Testis (tissue), 2 donors: ENCODE measurements at regions not wholly inside any gene's neighbourhood (a gene's known extent, or its start where the extent isn't known, plus 50 kb on each side); places are given as distances from the start of the nearest gene placed in this dataset.

ENCODE experiments used
- CTCF ChIP-seq, 3 experiments: fragments of 450-650 bp in 2 of 3; fragments of 200-600 bp in 1 of 3; sonication (generic) in 1 of 3; IDR thresholded peaks; one replicate each; pipeline ENCODE4 v1.5.1; 2016 to 2019; ENCODE audit warnings: antibody characterized with exemption in 3 of 3, mild to moderate bottlenecking in 2 of 3, moderate library complexity in 1 of 3
- POLR2A ChIP-seq: fragments of 450-650 bp; IDR thresholded peaks from one replicate; pipeline ENCODE4 v1.6.1; 2017; ENCODE audit warnings: antibody characterized with exemption, mild to moderate bottlenecking, moderate library complexity

DNA sequence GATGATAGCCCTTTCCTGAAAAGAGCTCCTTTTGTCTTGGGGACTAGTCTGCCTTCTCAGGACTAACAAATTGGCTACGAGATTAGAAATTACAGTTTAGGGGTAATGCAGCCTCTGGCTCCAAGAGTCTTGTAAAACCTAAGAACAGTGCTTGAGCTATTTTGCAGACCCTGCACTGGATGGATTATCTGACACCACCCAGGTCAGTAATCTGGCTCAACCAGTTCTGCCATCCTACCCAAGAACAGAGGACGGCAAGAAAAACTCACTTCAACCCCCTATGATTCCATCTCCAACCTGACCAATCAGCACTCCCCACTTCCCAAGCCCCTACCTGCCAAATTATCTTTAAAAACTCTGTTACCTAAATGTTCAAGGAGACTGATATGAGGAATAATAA, 225.1 kb downstream of the FAM47A start:
- no peak for TF ChIP-seq POLR2A
- TF ChIP-seq CTCF (IDR thresholded peaks at IDR 0.05) = no peak
